Activated CD4-positive, CD25-positive, alpha-beta regulatory T cell (primary cell): ENCODE measurements at regions not wholly inside any gene's neighbourhood (a gene's known extent, or its start where the extent isn't known, plus 50 kb on each side); places are given as distances from the start of the nearest gene placed in this dataset.
"Not testable (repeated sequence)": the region's sequence is repeated elsewhere in the genome, so short reads cannot be mapped to it uniquely, and the experiment has no call there.

Experiments
- DNase-seq, 4 experiments: peaks; one replicate each; lab custom pipeline; 2025; lab: John Stamatoyannopoulos, UW

DNA sequence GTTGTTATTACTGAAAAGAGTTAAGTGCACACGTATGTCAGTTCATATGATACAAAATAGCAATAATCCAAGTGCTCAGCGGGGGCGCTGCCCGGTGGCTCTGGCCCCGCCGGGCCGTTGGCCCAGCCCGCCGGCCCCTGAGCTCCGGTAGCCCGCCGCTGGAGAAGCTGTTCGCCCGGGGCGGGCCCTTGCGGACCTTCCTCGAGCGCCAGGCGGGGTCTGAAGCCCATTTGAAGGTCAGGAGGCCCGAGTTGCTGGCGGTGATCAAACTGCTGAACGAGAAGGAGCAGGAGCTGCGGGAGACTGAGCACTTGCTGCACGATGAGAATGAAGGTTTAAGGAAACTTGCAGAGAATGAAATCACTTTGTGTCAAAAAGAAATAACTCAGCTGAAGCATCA is 599.0 kb downstream of the TRIML1 start:
- DNase-seq = not testable (repeated sequence)

DNA sequence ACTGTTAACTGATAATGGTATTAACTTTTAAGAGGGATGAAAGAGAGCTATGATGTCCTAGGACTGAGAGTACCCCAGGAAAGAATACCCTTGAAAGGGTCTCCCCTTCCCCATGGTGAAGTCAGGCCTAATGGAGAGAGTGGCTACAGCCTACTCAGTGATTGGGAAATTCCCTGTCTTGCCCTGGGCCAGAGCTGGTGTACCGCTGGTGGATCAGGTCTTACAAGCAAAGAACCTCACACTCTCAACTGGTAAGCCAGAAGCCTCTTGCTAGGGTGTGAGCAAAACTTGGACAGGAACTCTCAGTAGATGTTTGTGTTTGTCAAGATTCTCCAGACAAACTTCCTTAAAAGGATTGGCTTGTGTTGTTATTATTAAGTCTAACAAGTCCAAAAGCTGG is 600.9 kb downstream of the TRIML1 start:
- not testable (repeated sequence) for DNase-seq

DNA sequence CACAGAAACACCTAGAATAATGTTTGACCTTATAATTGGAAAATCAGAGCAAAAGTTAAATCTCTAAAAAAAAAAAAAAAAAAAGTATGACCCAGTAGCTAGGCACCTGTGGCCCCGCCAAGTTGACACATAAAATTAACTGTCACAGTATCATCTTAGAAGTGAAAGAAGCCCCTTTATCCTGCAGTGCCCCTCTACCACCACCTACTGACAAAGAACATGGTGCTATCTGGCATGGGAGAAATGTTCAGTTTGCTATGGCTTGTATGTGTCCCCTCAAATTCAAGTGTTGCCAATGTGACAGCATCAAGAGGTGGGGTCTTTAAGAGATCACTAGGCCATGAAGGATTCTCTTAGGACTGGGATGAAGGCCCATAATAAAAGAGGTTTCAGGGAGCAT is 601.5 kb downstream of the TRIML1 start:
- not testable (repeated sequence) for DNase-seq

DNA sequence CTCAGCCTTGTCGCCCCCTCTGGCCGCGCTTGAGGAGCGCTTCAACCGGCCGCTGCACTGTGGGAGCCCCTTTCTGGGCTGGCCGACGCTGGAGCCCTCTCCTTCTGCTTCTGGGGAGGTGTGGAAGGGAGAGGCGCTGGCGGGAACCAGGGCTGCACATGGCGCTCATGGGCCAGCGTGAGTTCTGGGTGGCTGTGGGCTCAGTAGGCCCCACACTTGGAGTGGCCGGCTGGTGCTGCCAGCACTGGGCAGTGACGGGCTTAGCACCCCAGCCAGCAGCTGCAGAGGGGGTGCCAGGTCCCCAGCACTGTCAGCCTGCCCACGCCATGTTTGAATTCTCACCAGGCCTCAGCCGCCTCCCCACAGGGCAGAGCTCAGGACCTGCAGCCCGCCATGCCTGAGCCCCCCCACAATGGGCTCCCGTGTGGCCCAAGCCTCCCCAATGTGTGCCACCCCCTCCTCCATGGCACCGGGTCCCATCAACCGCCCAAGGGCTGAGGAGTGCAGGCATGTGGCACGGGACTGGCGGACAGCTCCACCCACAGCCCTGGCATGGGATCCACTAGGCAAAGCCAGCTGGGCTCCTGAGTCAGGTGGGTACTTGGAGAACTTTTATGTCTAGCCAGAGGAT is 615.2 kb downstream of the TRIML1 start:
- DNase-seq = no peak

DNA sequence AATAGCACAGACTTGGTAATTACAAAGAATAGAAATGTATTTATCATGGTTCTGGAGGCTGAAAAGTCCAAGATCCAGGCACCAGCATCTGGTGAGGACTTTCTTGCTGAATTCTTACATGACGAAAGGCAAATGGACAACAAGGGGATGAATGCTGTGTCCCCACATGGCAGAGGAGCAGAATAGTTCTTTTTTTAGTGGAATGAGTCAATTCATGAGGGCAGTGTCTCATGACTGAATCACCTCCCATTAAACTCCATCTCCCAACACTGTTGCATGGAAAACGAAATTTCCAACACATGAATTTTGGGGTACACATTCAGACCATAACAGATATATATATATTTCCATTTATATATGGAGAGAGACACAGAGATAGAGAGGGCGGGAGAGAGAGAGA is 628.3 kb downstream of the TRIML1 start:
- no peak for DNase-seq

DNA sequence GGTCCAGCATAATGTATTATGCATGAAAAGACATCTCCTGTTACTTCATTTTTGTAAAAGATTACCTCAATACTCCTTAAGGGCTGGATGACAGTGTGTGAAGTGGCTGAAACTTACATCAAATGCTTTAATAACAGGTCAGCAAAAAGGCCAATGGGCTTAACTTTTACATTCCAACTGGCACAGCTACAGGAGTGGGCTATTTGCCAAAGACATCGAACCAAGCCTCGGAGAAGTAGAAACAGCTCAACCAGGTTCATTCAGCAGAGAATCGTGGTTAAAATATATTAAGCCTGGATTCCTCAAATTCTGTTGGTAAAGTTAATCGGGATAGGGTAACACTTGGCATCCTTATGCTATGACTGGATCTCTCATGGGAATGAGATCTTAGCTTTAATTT is 639.7 kb downstream of the TRIML1 start:
- no peak for DNase-seq

DNA sequence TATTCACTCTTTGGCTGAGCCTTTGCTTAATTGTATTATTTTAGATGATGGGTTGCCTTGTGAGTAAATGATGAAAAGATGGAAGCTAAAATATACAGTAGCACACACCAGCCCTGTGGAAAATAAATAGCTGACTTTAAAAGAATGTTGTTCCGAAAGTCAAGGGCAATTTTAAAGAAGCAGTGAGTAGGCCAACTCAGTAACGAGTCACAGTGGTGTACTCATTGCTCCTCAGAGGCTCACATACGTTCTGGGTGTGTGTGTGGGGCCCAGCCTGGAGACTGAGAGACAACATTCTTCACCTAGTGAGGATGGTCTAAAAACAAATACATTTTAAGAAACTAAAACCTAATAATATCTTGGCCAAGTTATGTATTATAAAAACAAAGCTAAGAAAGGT is 640.3 kb downstream of the TRIML1 start:
- no peak for DNase-seq

DNA sequence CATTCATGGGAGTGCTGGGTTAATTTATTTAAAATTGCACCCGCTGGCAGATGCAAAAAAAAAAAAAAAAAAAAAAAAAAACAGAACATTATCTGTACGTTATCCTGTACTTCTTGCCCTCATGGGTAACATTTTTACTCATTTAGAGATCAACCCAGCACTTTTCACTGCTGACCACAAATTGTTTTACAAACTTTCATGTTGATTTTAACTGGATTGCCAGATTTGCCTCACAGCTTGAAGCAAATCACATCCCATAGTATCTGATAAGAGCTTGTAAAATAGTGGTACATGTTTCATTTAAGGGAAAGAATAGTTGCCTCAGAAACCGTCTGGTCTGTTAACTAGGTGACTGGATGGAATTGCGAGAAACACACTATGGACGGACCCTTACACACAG is 640.8 kb downstream of the TRIML1 start:
- no peak for DNase-seq

DNA sequence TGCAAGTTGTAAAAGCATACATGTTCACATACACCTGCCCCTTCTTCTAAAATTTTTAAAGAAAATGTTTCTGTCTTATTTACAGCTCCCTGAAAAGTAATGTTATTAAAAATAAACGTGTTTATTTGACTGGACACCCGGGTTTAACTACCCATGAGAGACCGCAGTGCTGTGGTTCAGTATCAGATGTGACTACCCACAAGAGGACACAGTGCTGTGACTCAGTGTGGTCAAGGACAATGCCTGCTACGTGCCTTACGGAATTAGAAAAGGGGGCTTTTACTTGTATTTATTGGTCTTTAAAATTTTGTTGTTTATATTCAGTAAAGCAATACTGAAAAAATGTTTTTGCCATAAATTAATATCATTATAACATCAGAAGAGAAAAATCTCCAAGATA is 641.4 kb downstream of the TRIML1 start:
- no peak for DNase-seq

DNA sequence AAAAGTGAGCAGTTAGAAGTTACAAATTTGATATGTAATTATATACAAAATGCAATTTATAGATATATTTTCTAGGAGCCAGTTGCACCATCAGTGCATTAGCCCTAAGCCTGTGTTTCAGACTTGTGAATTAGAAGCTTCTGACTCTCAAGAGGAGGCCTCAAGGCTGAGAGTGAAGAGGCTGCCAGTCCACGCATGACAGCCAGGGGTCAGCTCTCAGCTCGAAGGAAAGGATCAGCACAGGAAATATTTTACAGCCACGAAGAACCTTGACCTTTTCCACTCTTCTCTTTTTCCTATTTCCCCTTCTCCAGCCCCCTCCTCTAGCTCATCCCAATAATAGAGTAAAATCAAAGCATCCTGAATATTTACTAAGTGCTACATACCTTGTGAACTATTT is 642.4 kb downstream of the TRIML1 start:
- no peak for DNase-seq

DNA sequence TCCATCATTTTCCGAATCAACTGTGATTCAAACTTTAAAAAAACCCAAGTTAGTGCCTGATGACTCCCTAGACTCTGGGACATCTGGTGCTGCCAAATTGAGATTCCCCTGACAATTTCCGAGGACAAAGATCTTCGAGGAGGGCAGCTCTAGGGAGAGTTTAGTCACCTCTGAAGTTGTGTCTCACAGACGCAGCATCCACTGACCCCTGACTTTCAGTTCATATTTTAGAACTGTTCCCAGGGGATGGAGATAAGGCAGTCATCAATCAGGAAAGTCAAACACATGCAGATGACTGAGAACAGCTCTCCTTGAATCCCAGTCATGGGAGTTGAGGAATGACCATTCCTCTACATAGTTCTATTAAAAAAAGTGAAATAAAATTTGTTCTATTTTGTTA is 643.9 kb downstream of the TRIML1 start:
- DNase-seq = no peak

DNA sequence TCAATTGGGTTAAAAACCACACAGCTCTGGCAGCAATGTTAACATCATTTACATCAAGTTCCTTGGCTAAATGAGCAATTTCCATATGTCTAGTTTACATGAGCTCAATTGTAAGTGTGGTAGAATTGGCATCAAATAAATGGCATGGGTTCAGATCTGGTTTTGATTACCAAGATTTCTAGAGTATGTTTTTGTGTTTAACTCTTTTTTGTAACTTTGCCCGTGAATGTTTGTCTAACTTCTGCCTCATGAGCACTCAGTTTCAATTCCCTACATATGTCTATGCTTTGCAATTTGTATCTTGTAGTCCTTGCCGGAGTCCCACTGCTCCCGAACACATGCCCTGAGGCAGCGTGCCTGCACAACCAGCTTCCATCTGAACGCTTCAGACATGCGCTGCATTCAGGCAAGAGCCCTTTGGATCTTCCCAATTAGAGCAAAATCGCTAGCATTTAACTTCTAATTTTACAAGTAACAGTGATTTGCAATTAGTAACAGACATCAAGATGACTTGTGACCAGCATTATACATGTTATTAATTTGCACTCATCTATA is 644.4 kb downstream of the TRIML1 start:
- DNase-seq = no peak

DNA sequence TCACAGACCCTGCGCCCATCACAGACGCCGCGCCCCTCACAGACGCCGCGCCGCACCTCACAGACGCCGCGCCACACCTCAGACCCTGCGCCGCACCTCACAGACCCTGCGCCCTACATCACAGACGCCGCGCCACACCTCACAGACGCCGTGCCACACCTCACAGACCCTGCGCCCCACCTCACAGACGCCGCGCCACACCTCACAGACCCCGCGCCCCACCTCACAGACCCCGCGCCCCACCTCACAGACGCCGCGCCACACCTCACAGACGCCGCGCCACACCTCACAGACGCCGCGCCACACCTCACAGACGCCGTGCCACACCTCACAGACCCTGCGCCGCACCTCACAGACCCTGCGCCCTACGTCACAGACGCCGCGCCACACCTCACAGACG is 657.4 kb downstream of the TRIML1 start:
- not testable (repeated sequence) for DNase-seq

DNA sequence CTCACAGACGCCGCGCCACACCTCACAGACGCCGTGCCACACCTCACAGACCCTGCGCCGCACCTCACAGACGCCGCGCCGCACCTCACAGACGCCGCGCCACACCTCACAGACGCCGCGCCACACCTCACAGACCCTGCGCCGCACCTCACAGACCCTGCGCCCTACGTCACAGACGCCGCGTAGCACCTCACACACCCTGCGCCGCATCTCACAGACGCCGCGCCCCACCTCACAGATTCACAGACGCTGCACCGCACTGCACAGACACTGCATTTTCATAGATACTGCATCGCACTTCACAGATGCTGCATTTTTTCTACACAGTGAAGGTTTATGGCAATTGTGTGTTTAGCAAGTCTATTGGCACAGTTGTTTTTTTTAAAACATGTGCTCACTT is 657.8 kb downstream of the TRIML1 start:
- DNase-seq = not testable (repeated sequence)

DNA sequence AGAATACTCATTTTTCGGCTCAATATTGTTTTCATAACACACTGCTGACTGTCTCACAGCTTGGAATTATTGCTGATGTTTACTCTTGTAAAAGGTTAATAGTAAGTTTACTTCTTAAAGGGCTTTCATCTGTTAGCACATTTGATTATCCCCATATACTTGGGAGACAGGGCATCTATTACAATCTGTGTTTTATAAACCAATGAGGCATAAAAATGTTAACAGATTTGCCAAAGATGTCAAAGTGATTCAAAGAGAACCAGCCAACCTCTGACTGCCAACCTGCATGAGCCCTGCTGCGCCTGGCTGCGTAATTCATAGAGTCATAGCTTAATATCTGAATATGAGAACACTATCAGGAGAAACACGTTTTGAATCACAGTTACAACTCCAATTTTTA is 665.6 kb downstream of the TRIML1 start:
- no peak for DNase-seq

DNA sequence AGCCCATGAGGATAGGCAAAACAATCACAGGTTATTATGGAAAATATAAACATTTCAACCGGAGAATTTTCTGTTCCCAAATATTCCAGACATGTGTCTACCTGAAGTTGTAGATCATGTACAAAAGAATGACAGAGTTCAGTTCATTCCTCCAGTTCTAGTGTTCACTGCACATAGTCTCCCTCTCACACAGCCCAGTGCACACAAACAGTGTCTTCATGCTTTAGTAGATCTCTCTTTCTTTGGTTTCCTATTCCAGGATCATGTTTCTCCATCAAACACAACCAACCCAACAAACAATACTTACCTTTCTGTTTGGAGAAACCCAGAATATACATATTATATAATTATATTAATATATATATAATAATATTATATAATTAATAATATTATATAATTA is 671.9 kb downstream of the TRIML1 start:
- no peak for DNase-seq

DNA sequence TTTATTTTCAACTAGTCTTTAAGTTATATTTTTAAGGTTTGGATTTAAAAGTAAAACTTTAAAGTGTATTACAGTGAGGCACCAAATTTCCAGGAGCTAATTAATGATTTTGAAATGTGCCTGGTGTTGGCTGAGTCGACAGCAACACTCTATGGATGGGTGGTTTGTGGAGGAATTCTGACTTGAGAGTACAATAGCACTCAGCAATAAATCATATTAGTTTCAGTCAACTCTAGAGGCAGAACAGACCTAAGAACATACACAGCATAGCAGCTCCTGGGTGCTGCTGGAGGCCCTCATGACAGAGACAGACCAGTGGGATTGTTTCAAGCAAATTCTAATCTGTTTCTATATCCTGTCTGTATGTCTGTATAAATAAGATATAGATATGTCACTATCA is 673.4 kb downstream of the TRIML1 start:
- no peak for DNase-seq

DNA sequence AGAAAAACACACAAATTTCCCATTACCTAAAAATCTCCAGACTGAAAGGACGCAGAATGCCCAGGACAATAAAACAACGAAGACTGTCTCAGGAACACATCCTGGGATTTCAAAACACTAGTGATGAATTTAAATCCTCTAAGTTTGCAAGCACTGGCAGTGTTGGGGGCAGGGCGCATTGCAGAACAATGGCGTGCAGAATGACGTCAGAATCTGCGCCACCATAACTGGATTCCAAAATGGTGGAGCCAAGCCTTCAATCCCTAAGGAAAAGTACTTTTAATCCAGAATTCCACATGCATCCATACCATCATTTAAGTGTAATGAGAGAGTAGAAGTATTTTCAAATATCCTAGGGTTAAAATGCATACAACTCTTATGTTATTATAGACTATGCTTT is 679.1 kb downstream of the TRIML1 start:
- DNase-seq = no peak

DNA sequence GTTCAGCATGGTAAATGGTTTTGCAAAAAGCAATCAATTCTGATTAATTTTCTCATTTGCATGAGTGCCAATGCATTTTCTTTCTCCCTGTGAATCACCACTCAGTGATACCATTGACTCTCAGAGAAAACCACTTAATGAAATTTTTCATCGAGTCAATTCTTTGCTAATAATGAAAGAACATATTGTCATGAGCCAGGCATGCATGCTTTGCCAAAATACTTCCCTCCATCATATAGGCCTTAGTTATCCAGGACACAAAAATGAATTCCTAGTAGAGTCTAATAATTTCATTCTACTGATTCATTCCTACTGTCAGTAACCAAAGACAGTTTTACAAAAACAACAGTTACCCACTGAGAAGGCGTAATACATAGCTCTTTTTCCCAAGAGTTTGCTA is 680.0 kb downstream of the TRIML1 start:
- no peak for DNase-seq

DNA sequence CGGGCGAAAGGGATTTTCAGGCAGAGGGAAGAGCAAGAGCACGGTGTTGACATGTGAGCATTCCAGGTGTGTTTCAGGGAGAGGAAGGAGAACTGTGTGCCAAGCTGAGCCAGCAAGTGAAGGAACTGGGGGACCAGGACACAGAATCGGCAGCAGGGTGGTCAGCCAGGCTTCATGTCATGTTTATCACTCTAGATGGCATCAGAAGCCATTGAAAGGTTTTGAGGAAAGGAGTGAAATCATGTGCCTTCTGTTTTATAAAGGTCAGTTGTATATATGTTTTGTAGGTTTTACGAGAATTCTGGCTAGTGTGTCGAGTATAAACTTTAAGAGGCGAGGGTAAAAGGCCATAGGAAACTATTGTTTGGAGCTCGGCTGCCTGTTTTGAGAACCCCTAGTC is 682.3 kb downstream of the TRIML1 start:
- DNase-seq = no peak

DNA sequence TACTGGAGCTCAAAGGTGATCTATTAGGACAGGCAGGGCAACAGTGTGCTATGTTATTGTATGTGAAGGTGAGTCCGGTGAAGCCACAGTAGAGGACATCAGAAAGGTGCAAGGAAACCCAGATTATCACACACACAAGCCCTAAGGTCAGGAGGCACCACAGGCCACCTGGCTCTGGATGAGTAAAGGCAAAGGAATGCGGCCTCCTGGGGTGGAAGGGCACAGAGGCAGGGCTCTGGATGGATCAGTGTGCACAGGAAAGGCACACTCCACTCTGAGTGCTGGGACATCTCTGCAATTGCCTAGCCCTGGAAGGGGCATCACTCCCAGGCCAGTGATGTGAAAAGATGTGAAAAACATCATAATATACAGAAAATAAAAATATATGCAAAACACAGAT is 683.5 kb downstream of the TRIML1 start:
- DNase-seq = no peak

DNA sequence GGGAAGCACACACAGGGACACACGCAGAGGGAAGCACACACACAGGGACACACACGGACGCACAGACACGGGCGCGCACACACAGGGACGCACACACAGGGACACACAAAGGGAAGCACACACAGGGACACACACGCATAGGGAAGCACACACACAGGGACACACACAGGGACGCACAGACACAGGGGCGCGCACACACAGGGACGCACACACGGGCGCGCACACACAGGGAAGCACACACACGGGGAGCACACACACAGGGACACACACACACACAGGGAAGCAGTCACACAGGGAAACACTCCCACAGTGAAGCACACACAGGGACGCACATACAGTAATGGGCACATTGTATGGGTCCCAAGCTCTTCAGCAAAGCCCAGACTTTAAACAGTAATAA is 685.3 kb downstream of the TRIML1 start:
- DNase-seq = no peak

DNA sequence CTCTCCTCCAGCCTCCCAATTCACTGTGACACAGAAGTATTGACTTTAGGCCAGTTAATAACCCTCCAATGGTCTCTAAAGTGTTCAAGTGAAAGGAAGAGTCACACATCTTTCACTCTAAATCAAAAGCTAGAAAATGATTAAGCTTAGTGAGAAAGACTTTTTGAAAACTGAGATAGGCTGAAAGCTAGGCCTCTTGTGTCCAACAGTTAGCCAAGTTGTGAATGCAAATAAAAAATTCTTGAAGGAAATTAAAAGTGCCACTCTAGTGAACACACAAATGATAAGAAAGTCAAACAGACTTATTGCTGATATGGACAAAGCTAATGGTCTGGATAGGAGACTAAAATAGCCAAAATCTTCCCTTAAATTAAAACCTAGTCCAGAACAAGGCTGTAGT is 687.2 kb downstream of the TRIML1 start:
- no peak for DNase-seq

DNA sequence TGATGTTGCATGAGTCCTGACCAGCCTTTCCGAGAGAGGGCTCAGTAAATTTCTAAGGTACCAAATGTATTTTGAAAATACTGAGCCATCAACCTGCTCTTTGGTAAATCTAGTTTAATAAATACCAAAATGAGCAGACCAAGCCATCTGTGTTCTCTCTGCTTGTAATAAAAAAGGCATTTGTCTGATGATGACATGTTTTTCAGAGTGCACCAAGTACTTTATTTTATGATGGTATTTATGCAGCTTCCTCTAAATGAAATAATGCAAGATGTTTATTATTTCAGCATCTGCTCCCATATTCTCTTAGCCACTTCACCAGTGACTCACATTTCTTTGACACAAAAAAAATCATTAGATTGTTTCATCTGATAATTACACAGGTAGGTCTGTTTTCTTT is 700.5 kb downstream of the TRIML1 start:
- no peak for DNase-seq
